A204.1 (cell line): ENCODE measurements at regions not wholly inside any gene's neighbourhood (a gene's known extent, or its start where the extent isn't known, plus 50 kb on each side); places are given as distances from the start of the nearest gene placed in this dataset.
A peak's percentile ranks its signal among the peaks of the same experiment; 100 is the strongest.
"Not testable (repeated sequence)": the region's sequence is repeated elsewhere in the genome, so short reads cannot be mapped to it uniquely, and the experiment has no call there.

Experiments
- FAIRE-seq: peaks from 2 replicates; lab custom pipeline; 2012; peaks lifted over from hg19 to GRCh38; lab: Jason Lieb, UNC

- FAIRE-seq = no peak
Measured at GRCh38 chr3:159731254-159731653, 257.4 kb upstream of the IL12A start.

DNA sequence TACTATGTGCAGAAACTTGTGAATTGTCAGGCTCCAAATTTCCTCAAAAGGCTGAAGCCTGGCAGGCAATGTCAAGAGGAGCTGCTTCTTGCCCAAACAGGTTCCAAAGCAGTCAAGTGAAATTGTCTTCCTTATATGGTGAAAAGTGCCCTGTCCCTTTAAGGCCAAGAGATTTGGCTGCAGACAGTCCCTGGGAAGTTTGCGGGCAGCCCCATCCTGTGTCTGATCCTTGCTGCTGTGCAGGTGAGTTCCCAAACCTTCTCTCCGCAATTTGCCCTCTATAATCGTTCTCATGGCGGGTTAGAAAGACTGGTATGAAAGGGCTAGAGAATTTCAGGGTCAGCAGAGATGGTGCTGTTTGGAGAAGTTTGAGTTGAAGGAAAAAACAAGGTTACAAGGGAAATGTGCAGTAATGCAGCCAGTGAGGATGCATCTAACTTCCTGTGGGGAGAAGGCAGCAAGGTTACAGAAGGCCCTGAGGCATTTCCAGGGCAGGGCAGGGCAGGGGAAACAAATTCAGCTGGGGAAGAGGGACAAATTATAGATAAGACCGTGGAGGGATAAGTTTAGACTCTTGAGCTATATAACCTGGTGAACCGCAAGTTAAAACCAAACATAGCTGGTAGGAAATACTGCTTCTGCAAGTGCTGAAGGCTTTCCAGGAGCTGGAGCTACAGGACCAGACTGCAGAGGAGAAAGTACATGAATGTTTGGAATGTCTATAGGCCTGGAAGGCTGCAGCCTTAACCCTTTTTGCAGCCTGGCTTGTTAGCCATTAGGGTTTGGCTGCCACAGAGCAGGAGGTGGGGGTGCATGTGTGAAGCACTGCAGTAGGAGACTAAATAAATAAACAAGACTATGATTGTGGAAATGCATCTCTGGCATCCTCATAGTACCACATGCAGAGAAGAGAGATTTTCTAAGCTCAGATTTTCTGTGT is 256.2 kb upstream of the IL12A start:
- FAIRE-seq = no peak

GRCh38 chr3:159733194-159733860 is 255.3 kb upstream of the IL12A start:
- peak; percentile 37 for FAIRE-seq

DNA sequence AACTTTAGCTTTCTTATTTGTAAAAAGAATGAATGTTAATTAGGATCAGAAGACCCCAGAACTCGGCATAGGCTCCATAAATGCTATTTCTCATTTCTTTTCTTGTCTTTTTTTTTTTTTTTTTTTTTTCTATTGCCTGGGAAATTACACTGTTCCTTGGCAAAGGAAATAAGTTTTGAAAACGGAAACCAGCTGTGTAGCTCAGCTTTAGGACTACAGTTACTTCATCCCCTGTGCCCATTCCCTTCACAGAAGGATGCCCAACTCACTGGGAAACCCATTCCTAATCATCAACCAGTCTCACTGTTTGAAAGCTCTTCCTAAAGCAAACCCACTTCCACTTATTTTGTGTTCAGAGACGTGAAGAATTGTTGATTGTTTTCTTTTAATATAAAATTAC is 254.0 kb upstream of the IL12A start:
- no peak for FAIRE-seq

DNA sequence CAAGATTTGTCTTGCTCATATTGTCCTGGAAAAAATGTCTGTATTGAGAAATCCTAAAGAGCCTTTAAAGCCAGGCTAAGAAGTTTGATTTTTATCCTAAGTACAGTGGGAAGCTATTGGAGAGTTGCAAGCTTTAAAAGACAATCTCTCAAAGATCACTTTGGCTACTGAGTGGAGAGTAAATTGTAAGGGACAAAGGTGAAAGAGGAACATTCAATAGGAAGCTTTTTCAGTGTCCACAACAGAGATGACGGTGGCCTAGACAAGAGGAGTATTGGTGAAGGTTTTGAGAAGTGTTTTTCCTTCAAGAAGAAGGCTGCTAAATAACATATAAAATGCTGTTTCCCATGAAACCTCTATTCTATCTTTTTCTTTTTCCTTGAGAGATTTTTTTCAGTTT is 249.5 kb upstream of the IL12A start:
- FAIRE-seq = no peak

- FAIRE-seq = no peak
Measured at GRCh38 chr3:159739969-159740368, 248.7 kb upstream of the IL12A start.

- FAIRE-seq = no peak
Measured at GRCh38 chr3:159741281-159741680, 247.4 kb upstream of the IL12A start.

- FAIRE-seq = no peak
Measured at GRCh38 chr3:159748425-159748824, 240.2 kb upstream of the IL12A start.

GRCh38 chr3:159749406-159749805 is 239.2 kb upstream of the IL12A start:
- no peak for FAIRE-seq

DNA sequence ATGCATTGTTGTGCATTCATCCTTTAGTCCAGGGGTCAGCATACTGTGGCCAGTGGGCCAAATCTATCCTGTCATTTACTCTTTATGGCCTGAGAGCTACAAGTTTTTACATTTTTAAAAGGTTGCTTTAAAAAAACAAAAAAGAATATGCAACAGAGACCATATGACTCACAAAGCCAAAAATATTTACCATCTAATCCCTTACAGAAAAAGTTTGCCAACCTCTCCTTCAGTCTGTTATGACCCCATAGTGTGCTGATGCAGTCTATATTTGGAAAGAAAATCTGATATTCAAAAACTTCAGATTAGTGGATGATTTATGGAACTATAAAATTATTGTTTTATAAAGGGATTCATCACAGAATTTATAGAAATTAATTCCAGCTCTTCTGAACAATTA is 237.5 kb upstream of the IL12A start:
- no peak for FAIRE-seq

GRCh38 chr3:159751752-159752151 is 236.9 kb upstream of the IL12A start:
- no peak for FAIRE-seq

GRCh38 chr3:159756279-159757207 is 232.1 kb upstream of the IL12A start:
- FAIRE-seq = not testable (repeated sequence)

DNA sequence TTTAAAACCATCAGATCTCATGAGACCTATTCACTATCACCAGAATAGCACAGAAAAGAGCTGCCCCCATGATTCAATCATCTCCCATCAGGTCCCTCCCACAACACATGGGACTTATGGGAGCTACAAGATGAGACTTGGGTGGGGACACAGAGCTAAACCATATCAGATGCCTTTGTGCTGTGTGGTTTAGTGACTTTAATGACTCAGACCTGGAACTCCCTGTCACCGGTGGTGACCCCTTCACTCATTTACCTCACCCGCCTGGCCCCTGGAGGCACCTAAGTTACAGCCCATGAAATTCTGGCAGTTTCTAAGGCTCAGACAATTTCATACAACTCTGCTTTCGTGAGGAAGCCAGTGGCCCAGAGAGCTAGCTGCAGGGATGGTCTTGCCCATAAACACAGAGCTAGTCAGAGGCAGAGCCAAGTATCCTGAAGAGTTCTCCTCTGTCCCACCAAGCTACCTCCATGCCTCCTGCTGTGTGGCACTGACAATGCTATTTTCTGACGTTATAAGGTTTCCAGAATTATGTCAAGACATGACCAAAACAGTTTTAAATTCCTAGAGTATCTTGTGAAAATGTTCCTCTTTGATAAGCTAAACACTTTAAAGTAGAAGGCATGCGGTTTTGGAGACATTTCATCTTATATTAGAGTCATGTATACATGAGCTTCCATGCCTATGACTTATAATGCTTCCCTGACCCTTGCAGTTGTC is 231.1 kb upstream of the IL12A start:
- no peak for FAIRE-seq

GRCh38 chr3:159760046-159760445 is 228.6 kb upstream of the IL12A start:
- FAIRE-seq = no peak

- no peak for FAIRE-seq
Measured at GRCh38 chr3:159761369-159761768, 227.3 kb upstream of the IL12A start.

- FAIRE-seq = no peak
Measured at GRCh38 chr3:159761848-159762635, 226.6 kb upstream of the IL12A start.

DNA sequence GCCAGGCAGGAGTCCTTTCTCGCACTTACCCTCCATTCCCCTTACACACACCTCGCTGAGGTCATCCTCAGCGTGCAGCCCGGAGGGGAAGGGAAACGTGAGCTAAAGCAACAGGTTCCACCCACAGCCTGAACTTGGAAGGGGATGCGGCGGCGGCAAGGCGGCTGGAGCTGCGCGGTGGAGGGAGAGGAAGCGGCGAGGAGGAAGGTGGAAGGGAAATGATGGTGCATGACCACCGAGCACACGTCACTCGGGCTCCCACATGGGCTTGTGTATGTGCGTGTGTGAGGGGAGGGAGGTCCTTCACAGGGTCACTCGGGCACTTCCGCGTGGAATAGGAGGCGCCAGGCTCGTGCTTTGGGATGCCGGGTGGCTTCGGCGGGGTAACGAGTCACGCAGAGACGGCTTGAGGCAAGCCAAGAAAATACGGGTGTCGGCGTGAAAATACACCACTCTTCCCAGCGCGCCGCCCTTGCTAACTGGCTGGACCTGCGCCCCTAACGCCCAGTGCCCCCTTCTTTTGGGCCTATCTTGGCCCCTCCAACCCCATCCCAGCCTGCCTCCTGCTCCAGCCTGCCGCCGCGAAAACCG is 225.5 kb upstream of the IL12A start:
- FAIRE-seq = no peak

GRCh38 chr3:159763602-159764489 is 224.8 kb upstream of the IL12A start:
- FAIRE-seq = no peak

DNA sequence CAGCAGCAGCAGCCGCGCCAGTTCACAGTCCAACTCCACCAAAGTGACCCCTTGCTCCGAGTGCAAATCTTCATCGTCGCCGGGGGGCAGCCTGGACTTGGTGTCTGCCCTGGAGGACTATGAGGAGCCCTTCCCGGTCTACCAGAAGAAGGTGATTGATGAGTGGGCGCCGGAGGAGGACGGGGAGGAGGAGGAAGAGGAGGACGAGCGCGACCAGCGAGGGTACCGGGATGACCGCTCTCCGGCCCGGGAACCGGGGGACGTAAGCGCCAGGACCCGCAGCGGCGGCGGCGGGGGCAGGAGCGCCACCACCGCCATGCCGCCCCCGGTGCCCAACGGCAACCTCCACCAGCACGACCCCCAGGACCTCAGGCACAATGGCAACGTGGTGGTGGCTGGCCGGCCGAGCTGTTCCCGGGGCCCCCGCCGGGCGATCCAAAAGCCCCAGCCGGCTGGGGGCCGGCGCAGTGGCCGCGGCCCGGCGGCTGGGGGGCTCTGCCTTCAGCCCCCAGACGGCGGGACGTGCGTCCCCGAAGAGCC is 224.1 kb upstream of the IL12A start:
- FAIRE-seq = no peak
